HG03045 (cell line): ENCODE measurements at regions not wholly inside any gene's neighbourhood (a gene's known extent, or its start where the extent isn't known, plus 50 kb on each side); places are given as distances from the start of the nearest gene placed in this dataset.

Experiments used
- ATAC-seq: cut with Tn5 transposase; IDR thresholded peaks from one replicate; pipeline ENCODE4 v1.9.1; 2021; ENCODE audit warnings: mild to moderate bottlenecking, moderate library complexity; ENCODE audit not compliant: unreplicated experiment

- no peak for ATAC-seq
Observed at GRCh38 chr9:89923961-89924504, 319.2 kb downstream of the GADD45G start.

DNA sequence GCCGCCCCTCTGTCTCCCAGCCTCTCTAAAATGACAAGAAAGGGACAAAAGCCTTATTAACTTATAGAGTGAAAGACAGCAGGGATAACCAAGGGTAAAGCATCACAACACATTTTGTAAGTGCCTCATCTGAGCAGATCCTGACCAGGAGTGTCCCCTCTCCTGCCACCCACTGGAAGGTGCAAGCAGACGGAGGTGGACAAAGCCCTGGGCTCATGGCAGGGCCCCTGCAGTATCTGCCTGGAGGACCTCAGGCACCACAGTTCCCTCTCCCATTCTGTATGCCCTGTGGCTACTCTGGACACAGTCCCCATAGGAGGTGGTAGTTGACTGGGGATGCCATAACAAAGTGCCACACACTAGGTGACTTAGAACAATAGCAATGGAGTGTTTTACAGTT is 319.8 kb downstream of the GADD45G start:
- no peak for ATAC-seq

- no peak for ATAC-seq
Observed at GRCh38 chr9:89926167-89926566, 321.4 kb downstream of the GADD45G start.

DNA sequence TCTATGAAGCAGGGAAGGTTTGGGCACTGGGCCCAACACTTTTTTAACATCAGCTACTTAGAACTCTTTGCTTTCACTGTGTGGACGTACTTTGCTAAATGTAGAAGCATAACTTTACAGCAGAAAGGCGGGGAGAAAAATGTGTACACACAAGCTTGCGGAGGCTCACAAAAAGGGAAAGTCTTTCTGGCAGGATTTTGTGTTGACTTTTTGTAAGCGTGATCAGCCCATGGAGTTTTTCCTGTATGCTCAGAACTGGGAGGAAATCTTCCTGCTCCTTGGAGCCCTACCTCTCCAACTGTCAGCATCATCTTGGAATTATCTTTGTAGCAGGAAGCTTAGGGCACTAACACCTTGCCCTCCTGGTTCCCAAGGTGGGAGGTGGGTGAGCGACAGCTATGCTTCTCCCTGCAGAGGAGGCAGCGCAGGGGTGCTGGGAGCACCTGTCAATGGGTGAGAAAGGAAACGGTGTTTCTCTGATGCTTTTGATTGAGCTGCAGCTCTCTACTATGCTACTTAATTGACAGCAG is 321.9 kb downstream of the GADD45G start:
- ATAC-seq: no peak

- ATAC-seq: no peak
Observed at GRCh38 chr9:89928106-89928505, 323.3 kb downstream of the GADD45G start.

DNA sequence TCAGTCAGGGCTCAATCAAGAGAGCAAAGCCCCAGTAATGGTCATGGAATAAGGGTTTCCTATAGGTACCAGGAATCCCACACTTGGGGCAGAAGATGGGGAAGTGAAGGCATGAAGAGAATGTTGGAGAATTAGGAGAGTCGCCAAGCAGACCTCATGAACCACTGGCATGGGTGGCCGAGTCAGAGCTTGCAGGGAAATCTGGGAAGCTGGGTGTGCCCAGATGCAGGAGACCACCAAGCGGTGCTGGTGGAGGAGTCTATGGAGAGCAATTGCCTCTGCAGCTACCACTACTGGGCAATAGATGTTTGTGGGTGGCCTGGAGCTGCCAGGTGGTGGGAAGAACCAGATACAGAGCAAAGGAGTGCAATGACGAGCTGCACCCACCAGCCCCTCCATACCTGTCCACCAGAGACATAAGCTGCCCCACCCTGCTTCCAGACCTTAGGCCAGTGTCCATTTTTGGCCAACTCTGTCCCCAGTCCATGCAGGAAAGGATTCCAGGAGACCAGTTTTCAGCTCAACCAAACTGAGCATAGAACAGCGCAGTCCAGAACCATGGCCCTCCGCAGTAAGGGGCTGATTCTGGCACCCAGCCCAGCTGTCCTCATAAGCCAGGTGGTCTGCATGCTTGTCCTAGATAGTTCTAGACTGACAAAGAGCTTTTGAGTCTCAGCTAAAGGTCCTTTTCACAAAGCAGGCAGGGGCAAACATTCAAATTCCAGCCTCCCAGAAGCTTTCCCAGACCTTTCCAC is 323.9 kb downstream of the GADD45G start:
- no peak for ATAC-seq

GRCh38 chr9:89929315-89929672 is 324.5 kb downstream of the GADD45G start:
- ATAC-seq: no peak

GRCh38 chr9:89929673-89930480 is 325.1 kb downstream of the GADD45G start:
- no peak for ATAC-seq

DNA sequence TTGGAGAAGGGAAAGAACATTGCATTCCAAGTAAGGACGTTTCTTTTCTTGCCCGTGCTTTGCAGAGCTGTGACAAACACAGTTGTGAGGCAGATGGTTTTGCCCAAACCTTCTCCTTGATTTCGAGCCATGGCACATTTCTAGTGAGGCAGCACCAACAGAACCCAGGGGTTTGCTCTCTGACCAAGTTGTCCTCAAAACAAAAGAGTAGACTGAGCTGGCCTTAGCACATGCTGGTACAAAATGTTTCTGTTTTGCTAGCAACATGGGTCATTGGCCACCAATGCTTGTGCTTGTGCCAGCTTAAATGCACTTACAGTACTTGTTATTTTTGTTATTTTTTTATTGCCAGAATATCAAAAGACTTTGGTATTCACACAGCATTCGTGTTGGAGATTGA is 328.8 kb downstream of the GADD45G start:
- ATAC-seq: no peak

DNA sequence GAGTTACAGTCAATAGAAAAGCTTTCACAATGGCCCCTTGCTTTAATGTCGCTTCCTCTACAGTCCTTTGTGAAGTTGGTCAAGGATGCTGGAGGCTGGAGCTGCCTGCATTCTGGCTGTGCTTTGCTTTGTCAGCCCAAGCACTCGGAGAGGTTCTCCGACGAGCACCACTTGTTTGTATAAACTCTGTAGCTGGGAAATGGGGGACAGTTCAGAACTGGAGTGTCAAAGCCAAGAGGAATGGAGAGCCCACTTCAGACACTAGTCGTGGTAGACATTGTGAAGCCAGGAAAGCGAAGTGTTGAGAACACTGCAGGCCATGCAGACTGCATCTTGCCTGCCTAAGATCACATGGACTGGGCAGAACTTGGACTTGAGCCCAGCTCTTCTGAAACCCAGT is 330.3 kb downstream of the GADD45G start:
- no peak for ATAC-seq

DNA sequence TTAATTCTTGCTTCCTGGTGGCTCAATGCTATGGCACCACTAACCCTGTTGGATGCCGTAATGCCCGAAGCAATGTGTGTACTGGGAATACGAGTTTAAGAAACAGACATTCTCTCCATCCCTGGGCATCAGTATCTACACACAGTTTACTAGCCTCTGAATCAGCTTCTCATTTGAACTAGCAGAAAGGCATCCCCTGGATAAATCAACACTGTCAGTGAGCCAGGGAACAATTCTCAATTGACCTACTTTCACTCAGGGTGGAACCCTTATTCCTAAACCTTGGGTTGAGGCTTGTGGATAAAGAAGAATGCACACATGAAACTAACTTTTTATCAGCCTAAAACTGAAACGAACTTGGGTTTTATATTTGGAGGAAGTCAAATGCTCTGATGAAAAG is 331.0 kb downstream of the GADD45G start:
- no peak for ATAC-seq

DNA sequence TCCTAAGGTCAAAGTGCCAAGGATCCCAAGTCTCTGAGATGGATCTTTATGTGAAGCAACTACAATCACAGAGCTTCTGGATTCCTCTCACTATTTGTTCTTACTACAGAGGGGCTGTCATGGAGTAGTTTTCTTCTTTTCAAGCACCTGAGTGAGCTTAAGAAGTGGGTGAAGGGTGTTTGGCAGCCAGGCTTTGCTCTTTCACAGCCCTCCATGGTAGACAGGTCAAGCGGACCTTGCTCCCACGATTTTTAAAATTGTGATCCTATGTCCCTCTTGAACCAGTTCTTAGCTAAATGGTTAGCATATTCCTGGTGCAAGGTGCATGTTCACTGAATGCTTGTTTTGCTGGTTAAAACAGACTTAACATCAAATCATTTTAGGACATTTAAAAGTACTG is 332.2 kb downstream of the GADD45G start:
- no peak for ATAC-seq

GRCh38 chr9:89939181-89939580 is 334.4 kb downstream of the GADD45G start:
- ATAC-seq: no peak

DNA sequence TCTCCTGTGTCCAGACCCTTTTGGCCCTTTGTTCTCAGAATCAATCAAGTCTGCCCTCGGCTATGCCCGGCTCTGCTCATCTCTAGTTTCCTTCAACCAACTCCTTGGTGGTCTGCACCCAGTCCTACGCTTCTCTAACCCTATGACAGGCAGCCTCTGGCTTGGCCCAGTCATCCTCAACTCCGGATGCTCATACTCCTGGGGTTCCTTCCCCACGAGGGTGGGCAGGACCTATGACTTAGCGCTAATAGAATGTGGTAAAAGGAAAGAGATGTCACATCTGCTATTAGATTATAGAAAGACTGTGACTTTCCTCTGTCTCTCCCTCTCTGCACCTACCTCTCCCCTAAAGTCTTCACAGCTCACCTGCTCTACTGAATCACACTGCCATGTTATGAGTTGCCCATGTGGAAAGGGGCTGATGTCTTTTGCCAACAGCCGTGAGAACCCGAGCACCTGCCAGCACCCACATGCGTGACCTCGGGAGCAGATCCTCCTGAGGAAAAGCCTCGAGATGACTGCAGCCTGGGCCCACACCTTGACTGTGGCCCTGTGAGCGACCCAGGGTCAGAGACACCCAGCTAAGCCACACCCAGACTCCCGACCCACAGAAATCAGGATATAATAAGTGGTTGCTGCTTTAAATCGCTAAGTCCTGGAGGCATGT is 334.9 kb downstream of the GADD45G start:
- no peak for ATAC-seq

DNA sequence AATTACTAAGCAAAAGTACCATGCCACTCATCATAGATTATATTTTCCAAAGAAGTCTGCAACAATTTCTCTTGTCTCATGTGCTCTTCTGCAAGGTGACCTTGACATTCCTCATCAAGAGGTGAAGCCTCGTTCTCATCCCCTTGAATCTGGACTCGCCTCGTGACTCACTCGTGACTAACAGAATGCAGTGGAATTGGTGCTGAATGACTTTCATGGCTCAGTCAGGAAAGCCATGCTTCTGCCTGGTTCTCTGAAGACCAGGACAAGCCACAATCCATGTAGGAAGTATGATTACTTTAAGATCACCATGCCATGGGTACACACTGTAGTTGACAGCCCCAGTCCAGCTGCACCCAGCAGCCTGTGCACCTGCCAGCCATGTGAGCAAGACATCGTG is 335.8 kb downstream of the GADD45G start:
- ATAC-seq: no peak

DNA sequence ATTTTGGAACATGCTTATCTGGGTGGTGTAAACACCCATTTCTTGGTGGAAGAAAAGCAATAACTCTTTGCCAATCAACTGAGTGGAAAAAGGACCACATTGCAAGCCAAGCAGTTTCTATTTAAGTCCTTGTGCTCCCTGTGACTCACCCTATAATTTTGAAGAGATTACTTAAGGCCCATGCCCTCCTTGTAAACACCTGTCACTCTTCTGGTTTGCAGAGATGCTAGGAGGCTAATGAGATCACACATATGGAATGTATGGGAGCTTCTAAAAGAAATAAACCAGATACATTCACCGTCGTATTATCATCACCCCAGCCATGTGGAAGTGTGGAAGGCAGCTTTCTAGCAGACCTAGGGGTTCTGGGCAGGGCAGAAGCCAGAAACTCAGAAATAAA is 337.1 kb downstream of the GADD45G start:
- no peak for ATAC-seq

DNA sequence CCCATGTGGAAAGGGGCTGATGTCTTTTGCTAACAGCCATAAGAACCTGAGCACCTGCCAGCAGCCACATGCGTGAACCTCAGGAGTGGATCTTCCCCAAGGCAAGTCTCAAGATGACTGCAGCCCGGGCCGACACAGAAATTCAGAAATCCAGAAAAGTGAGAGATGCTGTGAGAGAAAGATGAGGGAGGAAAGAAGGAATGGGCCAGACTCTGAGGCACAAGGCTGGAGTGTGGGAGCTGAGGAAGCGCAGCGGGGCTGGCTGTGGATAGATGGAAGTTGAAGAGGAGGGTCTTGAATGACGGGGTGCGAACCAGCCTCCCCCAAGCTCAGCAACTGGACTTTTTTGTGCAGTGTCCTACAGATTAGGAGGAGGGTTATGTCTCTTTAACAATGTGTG is 337.8 kb downstream of the GADD45G start:
- ATAC-seq: no peak

- ATAC-seq: no peak
Observed at GRCh38 chr9:89943309-89943708, 338.5 kb downstream of the GADD45G start.

DNA sequence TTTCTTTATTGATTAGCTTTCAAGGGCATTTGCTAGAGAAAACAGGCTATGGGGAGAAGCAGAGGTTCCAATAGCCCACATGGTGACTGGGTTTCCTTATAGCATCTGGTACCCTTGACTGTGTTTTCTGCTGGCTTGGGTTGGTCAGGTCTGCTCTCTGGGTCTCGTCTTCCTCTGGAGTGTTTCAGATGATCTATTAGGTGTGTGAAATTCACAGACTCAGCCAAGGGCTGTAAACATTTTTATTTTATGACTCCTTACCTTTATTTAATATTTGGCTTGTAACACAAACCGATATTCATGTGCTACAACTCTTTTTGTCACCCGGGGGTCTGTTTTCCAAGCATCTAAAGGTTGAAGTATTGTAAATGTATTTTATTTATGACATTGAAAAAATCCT is 338.9 kb downstream of the GADD45G start:
- no peak for ATAC-seq

DNA sequence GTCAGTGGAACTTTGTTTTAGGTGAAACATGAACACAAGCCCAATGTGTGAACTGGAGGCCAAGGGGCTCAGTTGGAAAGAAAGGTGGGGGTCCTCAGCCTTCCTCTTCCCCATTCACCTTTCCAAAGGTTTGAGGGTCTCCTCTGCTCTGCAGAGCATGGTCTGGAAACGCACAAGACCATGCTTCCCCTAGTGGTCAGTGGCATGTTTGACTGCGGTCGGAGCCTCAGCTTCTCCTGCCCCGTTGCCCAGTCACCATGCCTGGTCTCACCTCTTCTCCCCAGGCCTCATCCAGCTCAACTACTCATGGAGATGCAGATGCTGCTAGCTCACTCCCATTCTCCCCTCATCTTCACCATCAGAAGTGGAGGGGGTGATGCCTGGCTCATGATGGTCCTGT is 340.3 kb downstream of the GADD45G start:
- no peak for ATAC-seq

DNA sequence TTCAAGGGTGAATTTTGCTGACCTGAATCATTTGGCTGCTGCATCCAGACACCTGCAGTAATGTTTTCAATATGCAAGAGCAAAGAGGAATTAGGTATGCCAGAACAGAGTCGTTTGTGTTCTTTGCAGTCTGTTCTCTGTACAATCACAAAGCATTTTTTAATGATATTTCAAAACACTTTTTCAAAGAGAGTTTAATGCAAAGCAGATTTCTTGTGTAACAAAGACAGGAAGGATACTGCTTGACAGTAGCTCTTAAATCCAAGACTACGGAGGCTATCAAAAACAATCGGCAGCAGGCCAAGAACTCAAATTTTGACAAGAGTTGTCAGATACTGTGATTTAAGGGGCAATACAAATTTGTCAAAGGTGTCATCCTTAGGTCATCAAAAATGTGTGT is 341.9 kb downstream of the GADD45G start:
- ATAC-seq: no peak
